HS-27A (cell line): ENCODE measurements at regions not wholly inside any gene's neighbourhood (a gene's known extent, or its start where the extent isn't known, plus 50 kb on each side); places are given as distances from the start of the nearest gene placed in this dataset.

Experiments
- DNase-seq: peaks from one replicate; pipeline ENCODE4 v3.0.0-alpha.2; 2012; ENCODE audit warnings: low read depth, missing footprints

DNA sequence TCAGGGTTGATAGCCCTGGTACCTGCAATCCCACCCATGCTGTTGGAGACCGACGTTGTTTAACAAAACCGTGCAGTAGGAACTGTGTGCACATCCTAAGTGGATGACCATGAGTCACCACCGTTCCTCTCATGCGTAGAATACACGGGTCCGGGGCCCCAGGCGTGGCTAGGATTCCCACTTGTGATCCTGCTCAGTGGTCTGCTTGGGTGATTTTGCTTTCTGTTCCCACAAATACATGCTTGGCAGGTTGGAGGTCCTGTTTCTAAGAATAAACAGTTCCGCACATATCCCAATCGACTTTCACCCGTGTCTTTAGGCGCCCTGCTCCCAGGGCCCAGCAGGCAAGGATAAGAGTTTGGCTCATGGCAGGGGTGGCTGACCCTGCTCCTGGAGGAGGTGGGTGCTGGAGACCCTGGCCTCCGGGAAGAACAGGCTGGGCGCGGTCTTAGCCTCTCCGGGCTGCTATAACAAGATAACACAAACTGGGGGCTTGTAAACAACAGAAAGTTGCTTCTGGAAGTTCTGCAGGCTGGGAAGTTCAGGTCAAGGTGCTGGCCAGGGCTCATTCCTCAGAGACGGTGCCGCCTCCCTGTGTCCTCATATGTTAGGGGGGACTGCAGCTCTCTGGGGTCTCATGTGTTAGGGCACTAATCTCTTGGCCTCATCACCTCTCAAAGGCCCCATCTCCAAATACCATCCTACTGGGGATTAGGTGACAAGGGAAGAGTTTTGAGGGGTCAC, 1028.3 kb downstream of the BRD1 start:
- no peak for DNase-seq

DNA sequence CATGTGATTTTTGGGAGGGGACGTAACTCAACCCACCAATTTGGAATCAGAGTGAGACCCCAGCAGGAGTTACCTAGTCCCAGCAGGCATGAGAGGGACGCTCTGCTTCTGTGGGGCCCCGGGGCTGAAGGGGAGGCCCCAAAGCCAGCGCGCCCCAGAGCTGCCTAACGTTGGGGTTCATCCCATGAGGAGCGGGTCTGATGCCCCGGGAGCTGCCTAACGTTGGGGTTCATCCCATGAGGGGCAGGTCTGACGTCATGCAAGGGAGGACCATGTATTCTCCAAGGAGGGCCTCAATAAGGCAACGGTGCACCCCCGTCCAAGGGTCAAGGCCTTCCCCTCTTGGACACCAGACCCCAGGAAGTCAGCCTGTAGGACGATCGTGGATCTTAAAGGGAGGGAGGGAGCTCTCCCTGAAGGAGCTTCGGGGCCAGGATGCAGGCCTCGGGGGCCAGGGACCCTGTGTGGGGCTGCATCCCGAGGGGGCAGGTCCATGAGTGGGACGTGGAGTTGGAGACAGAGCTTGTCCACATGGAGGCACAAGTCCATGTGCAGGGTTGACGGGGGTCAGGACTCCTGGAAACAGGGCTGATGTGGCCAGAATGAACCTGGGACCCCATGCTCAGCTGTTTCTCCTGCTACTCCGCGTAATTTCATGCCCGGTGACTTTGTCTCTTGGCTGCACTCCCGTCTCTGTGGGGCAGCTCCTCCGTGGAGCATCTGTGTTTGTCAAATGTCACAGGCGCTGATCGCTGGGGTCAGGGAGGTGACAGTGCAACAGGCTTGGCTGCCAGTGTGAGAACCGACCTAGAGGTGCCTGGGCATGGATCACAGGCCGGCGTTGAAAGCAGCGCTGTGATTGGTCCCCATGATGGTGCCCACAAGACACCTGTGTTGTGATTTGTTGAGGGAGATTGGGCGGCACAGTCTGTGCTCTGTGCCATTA, 1029.1 kb downstream of the BRD1 start:
- no peak for DNase-seq

DNA sequence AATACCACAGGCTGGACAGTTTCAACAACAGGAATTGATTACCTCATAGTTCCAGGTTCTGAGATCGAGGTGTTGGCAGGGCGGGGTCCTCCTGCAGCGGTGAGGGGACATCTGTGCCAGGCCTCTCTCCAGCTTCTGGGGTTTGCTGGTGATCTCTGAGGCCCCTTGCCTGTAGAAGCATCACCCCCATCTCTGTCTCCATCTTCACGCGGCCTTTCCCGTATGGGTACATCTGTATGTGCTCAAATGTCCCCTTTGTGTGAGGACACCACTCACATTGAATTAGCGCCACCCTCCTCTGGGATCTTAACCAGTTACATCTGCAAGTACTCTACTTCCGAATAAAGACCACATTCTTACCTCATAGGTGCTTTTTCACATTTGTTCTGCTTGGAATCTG, 1029.9 kb downstream of the BRD1 start:
- DNase-seq = no peak

DNA sequence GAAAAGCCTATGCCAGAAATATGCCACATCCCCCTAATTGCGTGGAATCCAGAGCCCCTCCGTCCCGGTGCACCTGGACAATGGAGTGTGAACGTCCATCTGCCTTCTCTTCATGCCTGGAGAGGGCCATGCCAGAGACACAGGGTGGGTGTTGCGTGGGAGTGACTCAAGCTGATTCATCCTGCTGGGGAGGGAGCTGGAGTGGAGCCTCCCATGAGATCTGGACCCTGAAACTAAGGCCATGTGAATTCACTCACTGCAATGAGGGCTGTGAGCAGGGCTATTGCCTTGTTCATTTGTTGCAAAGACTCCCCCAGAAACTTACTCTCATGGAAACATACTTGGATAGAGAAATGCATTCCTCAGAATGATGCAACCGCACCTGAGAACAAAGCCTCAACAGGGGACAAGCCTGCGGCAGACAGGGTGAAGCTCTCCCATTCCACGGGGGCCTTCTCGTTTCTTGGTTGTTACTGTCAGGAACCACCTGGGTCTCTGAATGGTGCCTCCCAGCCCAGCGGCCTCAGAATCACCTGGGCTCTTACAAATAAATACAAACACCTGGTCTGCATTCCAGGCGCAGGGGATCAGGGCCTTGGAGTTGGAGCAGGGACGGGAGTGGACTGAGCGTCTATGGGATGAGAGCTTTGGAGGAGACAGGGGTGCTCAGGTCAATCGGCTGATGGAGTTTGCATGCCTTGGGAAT, 1031.2 kb downstream of the BRD1 start:
- DNase-seq = no peak

DNA sequence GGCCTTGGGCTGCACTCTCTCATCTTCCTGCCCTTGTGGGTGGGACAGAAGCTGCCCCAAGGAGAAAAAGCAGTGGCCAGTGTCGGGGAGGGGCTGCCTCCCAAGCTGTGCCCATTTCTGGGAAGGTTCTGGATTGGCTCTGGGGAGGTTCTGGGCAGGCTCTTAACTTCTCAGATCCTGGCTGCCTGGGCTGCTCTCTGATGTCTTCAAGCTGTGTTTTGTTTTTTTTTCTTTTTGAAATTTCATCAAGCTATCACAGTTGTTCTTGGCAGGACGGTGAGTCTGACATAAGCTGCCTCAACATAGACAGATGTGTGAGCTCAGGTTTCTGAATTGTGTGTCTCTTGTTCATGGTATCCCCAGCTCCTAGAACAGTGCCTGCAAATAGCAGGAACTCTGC, 1032.0 kb downstream of the BRD1 start:
- DNase-seq = no peak

DNA sequence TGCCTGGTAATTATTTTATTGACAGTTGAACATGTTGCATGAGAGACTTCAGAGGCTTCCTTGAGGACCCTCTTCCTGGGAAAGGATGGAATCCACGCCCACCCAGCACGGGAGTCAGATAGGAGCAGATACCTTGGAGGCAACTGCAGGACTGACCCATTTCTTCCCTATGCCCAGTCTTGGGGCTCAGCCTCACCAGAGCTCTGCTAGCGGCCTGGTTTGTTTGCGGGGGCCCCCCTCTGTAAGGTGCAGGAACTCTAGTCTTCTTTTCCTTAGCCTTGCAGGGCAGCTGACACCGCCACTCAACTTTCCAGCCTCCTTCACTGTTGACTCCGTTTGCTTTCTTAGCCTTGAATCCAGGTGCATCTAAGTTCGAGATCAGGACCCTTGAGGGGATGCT, 1032.8 kb downstream of the BRD1 start:
- no peak for DNase-seq

DNA sequence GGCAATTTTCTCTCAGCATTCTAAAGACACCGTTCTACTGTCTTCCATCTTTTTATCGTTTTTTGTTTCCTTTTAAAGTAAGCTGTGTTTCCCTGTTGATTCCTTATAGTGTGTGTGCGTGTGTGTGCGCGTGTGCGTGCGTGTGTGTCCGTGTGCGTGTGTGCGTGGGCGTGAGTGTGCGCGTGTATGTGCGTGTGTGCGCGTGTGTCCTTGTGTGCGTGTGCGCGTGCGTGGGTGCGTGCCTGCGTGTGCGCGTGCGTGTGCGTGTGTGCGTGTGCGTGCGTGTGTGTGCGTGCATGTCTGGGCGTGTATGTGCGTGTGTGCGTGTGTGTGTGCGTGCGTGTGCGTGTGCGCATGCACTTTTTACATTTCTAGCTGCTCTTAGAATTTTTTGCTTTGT, 1033.7 kb downstream of the BRD1 start:
- DNase-seq = no peak

DNA sequence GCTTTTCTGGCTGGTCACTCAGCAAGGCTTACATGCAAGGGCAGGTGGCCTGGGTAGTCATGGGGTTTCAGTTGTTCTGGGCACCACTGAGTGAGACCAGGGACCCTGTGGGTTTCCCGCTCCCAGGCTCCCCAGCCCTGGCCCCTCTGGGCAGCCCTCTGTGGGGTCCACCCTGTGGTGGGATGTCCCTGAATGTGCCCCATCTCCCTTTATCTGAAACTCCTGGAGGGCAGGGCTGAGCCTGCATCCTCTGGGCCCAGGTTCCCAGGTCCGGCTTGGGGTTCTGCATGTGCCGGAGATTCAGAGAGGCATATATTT, 1041.0 kb downstream of the BRD1 start:
- no peak for DNase-seq

DNA sequence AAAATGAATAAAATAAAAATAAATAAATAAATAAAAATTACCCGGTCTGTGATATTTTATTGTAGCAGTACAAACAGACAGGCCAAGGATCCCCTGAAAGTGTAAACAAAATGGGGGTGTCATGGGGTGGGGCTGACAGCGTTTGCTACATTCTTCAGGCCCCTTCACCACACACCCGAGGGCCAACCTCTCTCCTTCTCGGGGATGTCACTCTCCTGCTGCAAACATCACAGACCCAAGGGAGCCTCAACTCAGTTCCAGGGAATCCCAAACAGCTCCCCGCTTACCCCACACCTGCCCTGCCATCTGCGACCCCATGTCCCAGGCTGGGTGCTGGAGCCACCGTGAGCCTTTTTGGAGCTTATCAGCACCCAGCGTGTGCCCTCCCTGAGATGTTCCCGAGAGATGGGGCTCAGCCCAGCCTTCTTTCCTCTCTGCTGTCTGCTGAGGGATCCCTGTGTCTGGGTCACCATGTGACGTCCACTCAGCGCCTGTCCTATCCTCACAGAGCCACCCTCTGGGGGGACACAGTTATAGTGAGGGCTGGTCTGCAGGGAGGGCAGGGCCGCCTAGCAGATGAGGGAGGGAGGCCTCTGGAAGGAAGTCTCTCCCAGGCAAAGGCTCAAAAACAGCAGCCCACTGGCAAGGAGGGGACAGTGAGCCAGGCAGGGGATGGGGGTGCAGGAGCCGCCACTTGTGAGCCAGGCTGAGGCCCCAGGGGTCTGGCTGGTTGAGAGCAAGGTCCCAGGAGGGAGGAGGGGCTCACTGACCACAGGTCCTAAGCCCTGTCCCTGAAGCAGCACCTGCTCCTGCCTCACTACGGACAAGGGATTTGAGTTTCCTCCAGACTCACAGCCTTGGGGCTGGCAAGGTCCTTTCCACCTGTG, 1041.6 kb downstream of the BRD1 start:
- no peak for DNase-seq

DNA sequence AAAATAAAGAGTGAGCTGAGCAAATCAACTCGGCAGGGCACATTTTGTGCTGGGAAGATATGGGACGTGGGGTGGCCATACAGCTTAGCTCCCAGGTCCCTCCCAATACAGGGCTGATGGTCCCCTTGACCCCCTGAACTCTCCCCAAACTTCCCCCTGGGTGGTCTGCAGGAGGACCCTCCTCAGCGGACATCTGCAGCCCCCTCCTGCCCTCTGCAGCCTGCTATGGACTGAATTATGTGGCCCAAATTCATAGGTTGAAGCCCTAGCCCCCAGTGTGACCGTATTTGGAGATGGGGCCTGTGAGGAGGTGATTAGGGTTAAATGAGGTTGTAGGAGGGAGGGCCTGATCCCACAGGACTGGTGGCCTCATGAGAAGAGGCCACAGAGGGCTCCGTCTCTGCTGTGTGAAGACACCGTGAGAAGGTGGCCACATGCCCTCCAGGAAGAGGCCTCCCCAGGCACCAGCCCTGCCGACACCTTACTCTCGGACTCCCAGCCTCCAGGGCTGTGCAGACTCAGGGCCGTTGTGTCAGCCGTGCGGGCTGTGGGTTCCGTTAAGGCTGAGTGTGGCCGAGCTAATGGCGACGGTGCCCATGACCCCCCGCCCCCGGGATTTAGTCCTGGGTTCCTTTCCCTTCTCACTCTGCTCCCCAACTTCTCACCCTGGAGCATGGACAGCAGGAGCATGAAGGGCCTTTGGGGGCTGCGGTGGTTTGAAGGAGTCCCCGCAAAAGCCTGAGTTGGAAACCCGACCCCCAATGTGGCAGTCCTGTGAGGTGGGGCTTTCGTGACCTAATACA, 1042.8 kb downstream of the BRD1 start:
- no peak for DNase-seq

DNA sequence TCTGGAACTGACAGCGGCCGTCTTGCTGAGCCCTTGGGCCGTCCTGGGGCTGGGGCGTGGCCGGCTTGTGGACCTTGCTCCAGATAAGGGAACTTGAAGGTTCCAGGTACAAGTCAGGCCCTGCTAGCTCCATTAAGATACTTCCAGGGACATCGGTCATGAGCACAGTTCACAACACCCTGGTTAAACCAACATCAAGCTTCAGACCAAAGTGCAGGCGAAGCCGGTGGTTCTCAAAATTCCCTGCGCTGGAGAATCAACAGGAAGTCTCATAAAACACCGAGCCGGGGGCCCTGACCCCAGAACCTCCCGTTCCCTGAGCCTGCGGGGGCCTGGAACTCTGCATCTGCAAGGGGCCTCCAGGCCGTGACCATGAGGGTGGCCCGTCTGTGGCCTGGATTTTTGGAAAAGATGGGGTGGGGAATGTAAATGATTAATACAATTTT, 1043.8 kb downstream of the BRD1 start:
- no peak for DNase-seq

DNA sequence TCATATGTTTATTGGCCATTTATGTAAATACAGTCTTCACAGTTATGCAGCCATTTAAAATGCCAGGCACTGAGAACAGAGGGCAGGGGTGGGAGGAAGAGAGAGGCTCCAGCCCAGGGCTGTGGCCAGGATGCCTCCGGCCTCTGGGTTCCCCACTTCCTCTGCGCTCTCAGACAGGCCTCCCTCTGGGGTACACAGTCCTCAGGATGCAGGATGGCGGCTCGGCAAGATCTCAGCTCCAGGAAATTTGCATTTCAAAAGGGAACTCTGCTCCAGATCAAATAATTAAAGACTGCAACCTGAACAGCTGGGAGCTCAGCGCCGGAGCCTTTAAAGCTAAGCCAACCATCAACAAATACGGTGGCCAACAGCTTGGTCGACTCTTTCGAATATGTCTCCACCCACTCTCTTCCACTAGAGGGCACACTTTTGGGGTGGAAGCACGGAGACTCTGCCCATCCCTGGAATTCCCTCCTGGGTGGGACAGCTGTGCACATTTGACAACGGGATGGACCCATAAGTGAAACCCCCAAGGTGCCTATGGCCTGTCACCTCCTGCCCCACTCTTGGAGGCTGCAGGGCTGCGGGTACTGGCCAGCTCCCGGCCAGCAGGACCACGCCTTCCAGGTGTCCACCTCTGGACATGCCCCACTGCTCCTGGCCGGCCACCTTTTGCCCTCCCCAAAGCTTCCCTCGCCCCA, 1044.7 kb downstream of the BRD1 start:
- DNase-seq = no peak

DNA sequence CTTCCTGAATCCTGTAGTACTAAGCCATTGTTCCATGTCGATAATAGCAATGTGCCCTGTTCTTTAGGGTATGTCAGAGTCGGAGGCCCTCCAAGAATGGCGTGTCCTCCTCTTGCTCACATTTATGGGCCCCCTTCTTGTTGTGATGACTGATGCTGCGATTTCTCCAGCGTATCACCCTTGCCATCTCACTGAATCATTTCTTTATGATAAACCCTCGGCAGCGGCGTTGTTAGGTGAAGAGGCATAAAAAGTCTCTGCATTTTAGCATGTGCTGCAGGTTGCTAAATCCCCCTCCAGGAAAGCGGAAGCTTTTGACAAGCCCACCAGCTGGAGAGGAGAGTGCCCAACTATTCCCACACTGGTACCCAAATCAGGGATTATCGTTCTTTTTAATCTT, 1045.3 kb downstream of the BRD1 start:
- DNase-seq = no peak

DNA sequence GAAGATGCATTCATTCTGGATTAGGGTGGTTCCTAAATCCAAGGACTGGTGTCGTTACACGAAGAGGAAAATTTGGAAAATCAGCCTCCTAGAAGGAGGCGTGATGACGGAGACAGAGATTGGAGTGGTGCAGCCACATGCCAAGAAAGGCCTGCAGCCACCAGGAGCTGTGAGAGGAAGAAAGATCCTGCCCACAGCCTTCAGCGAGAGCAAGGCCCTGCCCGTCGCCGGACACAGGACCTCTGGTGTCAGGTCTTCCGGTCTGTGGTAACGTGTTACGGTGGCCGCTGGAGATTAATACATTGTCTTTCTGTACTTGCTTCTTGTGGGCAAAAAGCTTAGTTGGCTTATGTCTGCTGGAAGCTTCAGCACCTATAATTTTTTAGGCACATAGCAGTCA, 1045.8 kb downstream of the BRD1 start:
- DNase-seq = no peak

DNA sequence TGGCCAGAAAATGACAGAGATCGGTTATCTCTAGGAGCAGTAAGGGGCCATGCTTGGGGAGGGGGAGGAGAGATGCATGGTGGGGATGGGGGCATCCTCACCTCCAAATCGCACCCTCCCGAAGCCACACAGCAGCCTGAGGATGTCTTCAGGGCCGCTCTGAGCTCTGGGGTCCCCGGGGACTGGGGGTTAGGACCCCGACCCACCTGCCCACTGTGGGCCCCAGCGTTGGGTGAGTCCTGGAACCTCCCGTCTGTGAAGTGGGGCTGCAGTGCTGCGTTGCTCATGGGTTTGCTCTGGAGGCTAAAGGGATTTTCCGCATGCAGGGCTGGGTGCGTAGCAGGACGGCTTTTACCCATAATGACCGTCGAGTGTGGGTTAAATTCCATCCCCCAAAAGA, 1046.3 kb downstream of the BRD1 start:
- DNase-seq = no peak

DNA sequence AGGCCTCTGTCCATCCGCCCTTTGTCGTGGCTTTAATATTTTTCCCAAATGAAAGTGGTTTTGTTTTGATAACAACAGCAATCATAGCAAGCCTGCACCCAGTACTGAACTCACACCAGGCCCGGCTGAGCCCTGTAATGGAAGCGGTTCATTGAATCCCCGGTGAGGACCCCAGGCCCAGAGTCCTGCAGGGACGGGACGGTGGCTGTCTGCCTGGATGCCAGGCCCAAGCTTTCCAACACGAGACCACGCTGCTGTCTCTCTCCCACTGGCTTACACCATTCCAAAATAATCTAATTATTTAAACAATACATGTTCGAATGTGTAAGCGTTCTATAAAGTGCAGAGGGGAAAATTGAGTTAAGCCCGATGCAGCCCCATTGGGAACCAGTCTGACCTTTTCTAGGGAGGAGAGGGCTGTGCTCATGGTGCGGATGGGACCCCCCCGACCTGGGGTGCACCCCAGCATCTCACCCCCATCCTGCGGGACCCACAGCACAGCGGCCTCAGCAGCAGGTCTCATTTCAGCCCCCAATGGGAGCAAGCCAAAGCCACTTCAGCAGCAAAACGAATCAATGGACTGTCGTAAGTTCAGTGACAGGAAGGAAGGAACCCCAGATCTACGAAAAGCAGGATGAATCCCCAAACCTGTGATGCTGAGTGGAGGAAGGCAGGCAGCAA, 1046.9 kb downstream of the BRD1 start:
- no peak for DNase-seq

DNA sequence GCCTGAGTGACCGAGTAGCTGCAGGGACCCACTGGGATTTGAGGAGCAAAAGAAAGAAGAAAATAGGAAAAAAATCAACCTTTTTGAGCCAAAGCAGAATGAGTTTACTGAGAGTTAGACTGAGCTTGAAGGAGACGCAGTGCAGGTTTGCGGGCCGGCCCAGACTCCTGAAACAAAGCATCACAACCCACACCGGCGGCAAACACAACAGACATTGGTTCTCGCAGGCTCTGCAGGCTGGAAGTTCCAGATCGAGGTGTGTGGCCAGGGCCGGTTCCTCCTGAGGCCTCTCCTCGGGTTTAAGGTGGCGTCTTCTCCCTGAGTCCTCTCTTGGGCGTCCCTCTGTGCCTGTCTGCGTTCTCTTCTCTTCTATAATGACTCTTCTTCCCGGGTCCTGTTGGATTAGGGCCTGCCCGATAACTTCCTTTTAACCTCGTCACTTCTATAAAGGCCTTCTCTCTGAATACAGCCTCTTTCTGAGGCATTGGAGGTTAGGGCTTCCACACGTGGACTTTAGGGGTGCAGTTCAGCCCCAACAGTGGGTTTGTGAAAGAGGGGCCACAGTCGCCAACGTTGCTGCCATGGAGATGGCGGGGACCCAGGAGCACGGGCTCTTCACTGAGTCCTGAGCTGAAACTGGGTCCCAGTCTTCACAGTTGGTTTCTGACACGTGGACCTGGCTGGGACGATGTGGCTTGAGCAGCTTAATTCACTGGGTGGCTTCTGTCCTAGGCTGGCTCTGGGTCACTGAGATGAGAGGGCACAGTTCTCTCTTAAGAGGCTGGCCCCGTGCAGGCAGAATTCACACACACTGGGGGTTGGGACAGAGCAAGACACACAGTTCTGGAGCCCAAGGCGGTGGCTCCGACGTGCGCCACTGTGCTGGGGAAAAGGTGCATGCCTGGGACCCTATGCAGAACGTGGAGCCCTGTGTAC, 1047.7 kb downstream of the BRD1 start:
- DNase-seq = no peak

DNA sequence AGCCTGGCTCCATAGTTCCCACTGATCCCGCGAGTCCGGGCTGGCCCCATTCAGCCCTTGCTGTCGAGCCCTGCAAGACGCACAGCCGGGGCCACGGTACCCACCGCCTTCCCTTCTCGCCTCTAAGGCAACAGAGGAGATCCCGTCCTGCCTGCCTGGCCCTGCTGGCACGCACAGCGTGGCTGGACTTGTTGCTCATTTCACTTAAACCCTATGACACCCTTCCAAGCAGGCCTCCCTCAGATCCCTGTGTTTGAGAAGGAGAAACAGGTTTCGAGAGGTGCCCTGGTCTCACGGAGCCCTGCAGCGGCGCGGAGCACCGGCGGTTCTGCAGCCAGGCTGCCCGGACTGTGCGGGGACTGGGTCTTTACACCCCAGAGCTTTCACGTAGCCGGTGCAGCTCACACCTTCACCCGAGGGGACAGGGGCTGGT, 1048.4 kb downstream of the BRD1 start:
- no peak for DNase-seq
